ENCODE measurements at regions not wholly inside any gene's neighbourhood (a gene's known extent, or its start where the extent isn't known, plus 50 kb on each side); places are given as distances from the start of the nearest gene placed in this dataset.
"Not testable (repeated sequence)": the region's sequence is repeated elsewhere in the genome, so short reads cannot be mapped to it uniquely, and the experiment has no call there.

GRCh38 chr14:88929656-88930436 is 105.4 kb downstream of the TTC8 start:
- DNase-seq, result no peak

- DNase-seq, result no peak
These were observed 107.1 kb downstream of the TTC8 start for GRCh38 chr14:88931321-88932110.

- peak; percentile 2 for DNase-seq
These were observed 108.7 kb downstream of the TTC8 start for GRCh38 chr14:88933191-88933590.

GRCh38 chr14:88934351-88934806 is 109.9 kb downstream of the TTC8 start:
- peak; percentile 43 for DNase-seq

GRCh38 chr14:88935083-88935482 is 110.6 kb downstream of the TTC8 start:
- DNase-seq, result no peak

GRCh38 chr14:88937706-88938105 is 113.3 kb downstream of the TTC8 start:
- no peak for DNase-seq

- DNase-seq, result no peak
These were observed 116.2 kb downstream of the TTC8 start for GRCh38 chr14:88940671-88941070.

GRCh38 chr14:88941414-88941813 is 117.0 kb downstream of the TTC8 start:
- no peak for DNase-seq

GRCh38 chr14:88947646-88948598 is 123.5 kb downstream of the TTC8 start:
- DNase-seq, result no peak

- no peak for DNase-seq
These were observed 125.6 kb downstream of the TTC8 start for GRCh38 chr14:88950069-88950468.

- no peak for DNase-seq
These were observed 126.9 kb downstream of the TTC8 start for GRCh38 chr14:88951370-88951769.

GRCh38 chr14:88952901-88953300 is 128.4 kb downstream of the TTC8 start:
- no peak for DNase-seq

GRCh38 chr14:88955455-88955854 is 131.0 kb downstream of the TTC8 start:
- DNase-seq, result no peak

- no peak for DNase-seq
These were observed 136.0 kb downstream of the TTC8 start for GRCh38 chr14:88960496-88960895.

- DNase-seq, result no peak
These were observed 136.8 kb downstream of the TTC8 start for GRCh38 chr14:88961214-88961613.

GRCh38 chr14:88962356-88962755 is 137.9 kb downstream of the TTC8 start:
- DNase-seq, result no peak

- DNase-seq, result no peak
These were observed 142.8 kb downstream of the TTC8 start for GRCh38 chr14:88967299-88967698.

- DNase-seq, result no peak
These were observed 150.8 kb downstream of the TTC8 start for GRCh38 chr14:88975043-88975830.

GRCh38 chr14:88975926-88976325 is 151.5 kb downstream of the TTC8 start:
- DNase-seq, result no peak

GRCh38 chr14:88980907-88981306 is 156.5 kb downstream of the TTC8 start:
- not testable (repeated sequence) for DNase-seq

GRCh38 chr14:88981948-88982347 is 157.5 kb downstream of the TTC8 start:
- no peak for DNase-seq

- peak; percentile 79 for DNase-seq
These were observed 159.3 kb downstream of the TTC8 start for GRCh38 chr14:88983755-88984154.

Measured in fibroblast of skin of scalp (primary cell).